ENCODE measurements at regions not wholly inside any gene's neighbourhood (a gene's known extent, or its start where the extent isn't known, plus 50 kb on each side); places are given as distances from the start of the nearest gene placed in this dataset.

DNA sequence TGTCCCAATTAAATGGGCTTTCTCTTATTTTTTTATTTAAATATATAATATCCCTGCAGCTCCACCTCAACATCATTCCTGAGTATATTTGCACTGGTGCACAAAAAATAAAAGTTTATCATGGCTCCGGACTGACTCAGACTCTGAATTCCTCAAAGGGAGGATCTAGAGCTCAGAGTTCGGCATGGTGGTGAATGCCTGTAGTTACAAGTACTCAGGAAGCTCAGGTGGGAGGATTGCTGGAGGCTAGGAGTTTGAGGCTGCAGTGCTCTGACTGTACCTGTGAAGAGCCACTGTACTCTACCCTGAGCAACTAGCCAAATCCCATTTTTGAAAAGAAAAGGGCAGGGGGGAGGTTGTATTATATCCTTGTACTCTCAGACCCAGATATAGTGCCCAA lies 52.8 kb upstream of the NRXN1 start:
- TF ChIP-seq, protein P1, sequence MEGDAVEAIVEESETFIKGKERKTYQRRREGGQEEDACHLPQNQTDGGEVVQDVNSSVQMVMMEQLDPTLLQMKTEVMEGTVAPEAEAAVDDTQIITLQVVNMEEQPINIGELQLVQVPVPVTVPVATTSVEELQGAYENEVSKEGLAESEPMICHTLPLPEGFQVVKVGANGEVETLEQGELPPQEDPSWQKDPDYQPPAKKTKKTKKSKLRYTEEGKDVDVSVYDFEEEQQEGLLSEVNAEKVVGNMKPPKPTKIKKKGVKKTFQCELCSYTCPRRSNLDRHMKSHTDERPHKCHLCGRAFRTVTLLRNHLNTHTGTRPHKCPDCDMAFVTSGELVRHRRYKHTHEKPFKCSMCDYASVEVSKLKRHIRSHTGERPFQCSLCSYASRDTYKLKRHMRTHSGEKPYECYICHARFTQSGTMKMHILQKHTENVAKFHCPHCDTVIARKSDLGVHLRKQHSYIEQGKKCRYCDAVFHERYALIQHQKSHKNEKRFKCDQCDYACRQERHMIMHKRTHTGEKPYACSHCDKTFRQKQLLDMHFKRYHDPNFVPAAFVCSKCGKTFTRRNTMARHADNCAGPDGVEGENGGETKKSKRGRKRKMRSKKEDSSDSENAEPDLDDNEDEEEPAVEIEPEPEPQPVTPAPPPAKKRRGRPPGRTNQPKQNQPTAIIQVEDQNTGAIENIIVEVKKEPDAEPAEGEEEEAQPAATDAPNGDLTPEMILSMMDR (IDR thresholded peaks at IDR 0.05) = no peak
- no peak for TF ChIP-seq POLR2A (IDR thresholded peaks at IDR 0.05)
